GM23338 (cell line): ENCODE measurements at regions not wholly inside any gene's neighbourhood (a gene's known extent, or its start where the extent isn't known, plus 50 kb on each side); places are given as distances from the start of the nearest gene placed in this dataset.

Experiments used
- ATAC-seq: fragments of 200-7000 bp; cut with Tn5 transposase; 3 replicates; pipeline ENCODE4 v1.9.1; 2020
- DNase-seq: peaks from one replicate; pipeline ENCODE4 v3.0.0-alpha.2; 2015; ENCODE audit warnings: low spot score
- H2AFZ ChIP-seq: fragments of 200-600 bp; sonication (generic); 2 replicates; pipeline ENCODE4 v1.8.0; 2016; ENCODE audit warnings: antibody characterized with exemption, mild to moderate bottlenecking, moderate library complexity
- H3F3A ChIP-seq: fragments of 200-600 bp; sonication (generic); replicated peaks from 2 replicates; pipeline ENCODE4 v1.8.0; 2017; ENCODE audit warnings: antibody characterized with exemption, mixed run types, low read depth
- H3K27ac ChIP-seq: fragments of 200-600 bp; sonication (generic); 2 replicates; pipeline ENCODE4 v1.6.1; 2016; ENCODE audit warnings: low read depth
- H3K27me3 ChIP-seq: fragments of 200-600 bp; sonication (generic); 2 replicates; pipeline ENCODE4 v1.8.0; 2016; ENCODE audit warnings: mild to moderate bottlenecking, mixed run types, moderate library complexity; ENCODE audit not compliant: insufficient read depth
- H3K36me3 ChIP-seq: fragments of 200-600 bp; sonication (generic); 2 replicates; pipeline ENCODE4 v1.8.0; 2016; ENCODE audit warnings: mild to moderate bottlenecking; ENCODE audit not compliant: insufficient read depth
- H3K4me1 ChIP-seq: fragments of 200-600 bp; sonication (generic); 2 replicates; pipeline ENCODE4 v1.8.0; 2016; ENCODE audit warnings: mild to moderate bottlenecking, moderate library complexity; ENCODE audit not compliant: insufficient read depth
- H3K4me2 ChIP-seq: fragments of 200-600 bp; sonication (generic); 2 replicates; pipeline ENCODE4 v1.7.1; 2017; ENCODE audit warnings: mixed run types
- H3K4me3 ChIP-seq: fragments of 200-600 bp; sonication (generic); 2 replicates; pipeline ENCODE4 v1.6.1; 2016; ENCODE audit warnings: mixed run types
- H3K79me2 ChIP-seq: fragments of 200-600 bp; sonication (generic); replicated peaks from 2 replicates; pipeline ENCODE4 v1.8.0; 2017; ENCODE audit warnings: mild to moderate bottlenecking; ENCODE audit not compliant: insufficient read depth
- H3K9me2 ChIP-seq: fragments of 200-600 bp; sonication (generic); 2 replicates; pipeline ENCODE4 v1.8.0; 2017; ENCODE audit not compliant: insufficient read depth
- H4K20me1 ChIP-seq: fragments of 200-600 bp; sonication (generic); replicated peaks from 2 replicates; pipeline ENCODE4 v1.8.0; 2017; ENCODE audit warnings: mild to moderate bottlenecking; ENCODE audit not compliant: insufficient read depth
- H3K27ac Mint-ChIP-seq: 2 replicates; pipeline ENCODE4 v1.8.0; 2020; ENCODE audit warnings: inconsistent platforms, mild to moderate bottlenecking, moderate library complexity, mixed read lengths
- H3K27me3 Mint-ChIP-seq: 3 replicates; pipeline ENCODE4 v1.8.0; 2022; ENCODE audit warnings: low read depth, mild to moderate bottlenecking, moderate library complexity, mixed read lengths, inconsistent platforms; ENCODE audit not compliant: insufficient read depth, poor library complexity
- H3K36me3 Mint-ChIP-seq: 3 replicates; pipeline ENCODE4 v1.8.0; 2021; ENCODE audit warnings: low read depth, mild to moderate bottlenecking, inconsistent platforms, moderate library complexity, mixed read lengths
- H3K4me1 Mint-ChIP-seq: 3 replicates; pipeline ENCODE4 v1.8.0; 2020; ENCODE audit warnings: mild to moderate bottlenecking, inconsistent platforms, mixed read lengths
- H3K4me3 Mint-ChIP-seq: 3 replicates; pipeline ENCODE4 v1.8.0; 2021; ENCODE audit warnings: moderate library complexity, mild to moderate bottlenecking, inconsistent platforms, mixed read lengths
- H3K9me3 Mint-ChIP-seq: 3 replicates; pipeline ENCODE4 v1.8.0; 2020; ENCODE audit warnings: moderate library complexity, mild to moderate bottlenecking, inconsistent platforms, mixed read lengths
- CTCF ChIP-seq, 2 experiments: fragments of 200-600 bp in 1 of 2; sonication (generic) in 1 of 2; conservative IDR thresholded peaks; 2 replicates each; pipeline versions ENCODE4 v1.5.1 to v1.6.1; 2016 to 2017; ENCODE audit warnings: antibody characterized with exemption in 2 of 2, low read depth in 2 of 2, mild to moderate bottlenecking in 2 of 2, moderate library complexity in 1 of 2
- ETS1 ChIP-seq: IDR thresholded peaks from 2 replicates; pipeline ENCODE4 v1.6.1; 2016; ENCODE audit warnings: antibody characterized with exemption
- EZH2 ChIP-seq: fragments of 200-600 bp; sonication (generic); IDR thresholded peaks from one replicate; pipeline ENCODE4 v1.8.0; 2017; ENCODE audit warnings: antibody characterized with exemption, mild to moderate bottlenecking, low read depth; ENCODE audit not compliant: unreplicated experiment
- EZH2phosphoT487 ChIP-seq: fragments of 200-600 bp; sonication (generic); IDR thresholded peaks from one replicate; pipeline ENCODE4 v1.8.1; 2018; ENCODE audit warnings: antibody characterized with exemption; ENCODE audit not compliant: unreplicated experiment
- JUNB ChIP-seq: IDR thresholded peaks from one replicate; pipeline ENCODE4 v1.6.1; 2016; ENCODE audit warnings: antibody characterized with exemption; ENCODE audit not compliant: unreplicated experiment
- NANOG ChIP-seq: IDR thresholded peaks from 2 replicates; pipeline ENCODE4 v1.6.1; 2016; ENCODE audit warnings: antibody characterized with exemption, borderline replicate concordance
- POLR2AphosphoS5 ChIP-seq: IDR thresholded peaks from 2 replicates; pipeline ENCODE4 v1.6.1; 2016; ENCODE audit warnings: antibody characterized with exemption, low read depth
- REST ChIP-seq: IDR thresholded peaks from one replicate; pipeline ENCODE4 v1.6.1; 2018; ENCODE audit warnings: antibody characterized with exemption; ENCODE audit not compliant: unreplicated experiment
- STAT1 ChIP-seq: IDR thresholded peaks from one replicate; pipeline ENCODE4 v1.6.1; 2016; ENCODE audit warnings: antibody characterized with exemption; ENCODE audit not compliant: unreplicated experiment
- ZNF331 ChIP-seq: fragments of 250-450 bp; sonication (Bioruptor Pico); IDR thresholded peaks from 2 replicates; pipeline ENCODE4 v1.5.0; 2020; ENCODE audit warnings: low read depth, mild to moderate bottlenecking, moderate library complexity

- Histone ChIP-seq H3K9me2 (no peaks in the 10 kb centered on the region), H3F3A (peaks cover 13% of the 10 kb centered on the region), H3K36me3 (no peaks in the 10 kb centered on the region), H3K27ac (no peak overlapping the region), H3K4me1 (peaks cover 44% of the 10 kb centered on the region), H3K4me3 (peak overlapping the region; percentile 81), H3K27me3 (peaks cover 36% of the 10 kb centered on the region), H3K79me2 (no peaks in the 10 kb centered on the region; the same call in 1 of the 2 replicates), H4K20me1 (no peaks in the 10 kb centered on the region), H2AFZ (peak overlapping the region; percentile 86), H3K4me2 (peak overlapping the region; percentile 95)
- peak overlapping the region; percentile 94 for H3K4me3 Mint-ChIP-seq
- peaks cover 40% of the 10 kb centered on the region for H3K27me3 Mint-ChIP-seq
- H3K27ac Mint-ChIP-seq: peak overlapping the region; percentile 78
- peaks cover 56% of the 10 kb centered on the region for H3K4me1 Mint-ChIP-seq
- DNase-seq (peak; percentile 93), ATAC-seq (peak; percentile 70)
- TF ChIP-seq CTCF (conservative IDR thresholded peaks at IDR 0.05; ENCODE audit: low read depth in 2 of 2): peak; percentile 64 to 80
- no peak for TF ChIP-seq JUNB
- 0 out of 2 replicates have a peak, but pooled peaks have one; percentile 25 for TF ChIP-seq POLR2AphosphoS5
- TF ChIP-seq REST: no peak
- no peak for TF ChIP-seq ETS1
- TF ChIP-seq EZH2: peak; percentile 33
- no peaks in the 10 kb centered on the region; the same call in 2 of the 3 replicates for H3K36me3 Mint-ChIP-seq
- peaks cover 3% of the 10 kb centered on the region; the same call in 2 of the 3 replicates for H3K9me3 Mint-ChIP-seq
These were observed 111.6 kb downstream of the DHX15 start for GRCh38 chr4:24472514-24473308.

- Histone ChIP-seq H3K36me3 (no peaks in the 10 kb centered on the region), H2AFZ (peak overlapping the region; percentile 86), H3K4me1 (peaks cover 44% of the 10 kb centered on the region), H3K79me2 (no peaks in the 10 kb centered on the region; the same call in 1 of the 2 replicates), H4K20me1 (no peaks in the 10 kb centered on the region), H3K4me2 (peak overlapping the region; percentile 95), H3F3A (peaks cover 13% of the 10 kb centered on the region), H3K4me3 (peak overlapping the region; percentile 81), H3K27me3 (peaks cover 36% of the 10 kb centered on the region), H3K9me2 (no peaks in the 10 kb centered on the region), H3K27ac (no peak overlapping the region)
- H3K36me3 Mint-ChIP-seq: no peaks in the 10 kb centered on the region; the same call in 2 of the 3 replicates
- H3K9me3 Mint-ChIP-seq: peaks cover 3% of the 10 kb centered on the region; the same call in 2 of the 3 replicates
- H3K27me3 Mint-ChIP-seq: peaks cover 40% of the 10 kb centered on the region
- peak; percentile 3 for ATAC-seq
- H3K4me3 Mint-ChIP-seq: peak overlapping the region; percentile 94
- H3K4me1 Mint-ChIP-seq: peaks cover 54% of the 10 kb centered on the region
- H3K27ac Mint-ChIP-seq: no peak overlapping the region; the same call in 1 of the 2 replicates
- peak; percentile 50 for DNase-seq
- TF ChIP-seq ZNF331 (CRISPR knock-in tag) (no peak), ETS1 (no peak), JUNB (no peak), STAT1 (no peak), POLR2AphosphoS5 (no peak), NANOG (no peak), REST (no peak), EZH2phosphoT487 (no peak)
These were observed 112.2 kb downstream of the DHX15 start for GRCh38 chr4:24472161-24472510.
